ENCODE measurements at regions not wholly inside any gene's neighbourhood (a gene's known extent, or its start where the extent isn't known, plus 50 kb on each side); places are given as distances from the start of the nearest gene placed in this dataset.

DNA sequence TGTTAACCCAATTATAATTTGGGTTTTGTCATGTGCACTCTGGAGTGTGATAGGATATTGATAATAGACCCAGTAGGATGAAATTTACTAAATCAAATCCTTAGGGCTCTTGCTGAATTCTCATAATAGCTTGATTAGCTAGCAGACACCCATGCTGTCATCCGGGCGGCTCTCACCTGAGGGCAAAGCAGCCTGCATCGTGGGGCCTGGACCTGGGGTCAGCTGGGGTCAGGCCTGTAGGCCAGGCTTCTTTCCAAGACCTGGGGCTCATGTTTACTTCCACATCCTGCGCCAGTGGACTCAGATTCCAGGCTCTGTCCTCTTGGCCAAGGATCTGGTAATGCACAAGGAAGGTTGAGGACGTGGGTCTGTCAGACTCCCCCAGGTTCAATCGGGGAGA lies 486.3 kb downstream of the NPHP4 start:
- TF ChIP-seq POLR2A (IDR thresholded peaks at IDR 0.05) = no peak
- TF ChIP-seq, protein P1, sequence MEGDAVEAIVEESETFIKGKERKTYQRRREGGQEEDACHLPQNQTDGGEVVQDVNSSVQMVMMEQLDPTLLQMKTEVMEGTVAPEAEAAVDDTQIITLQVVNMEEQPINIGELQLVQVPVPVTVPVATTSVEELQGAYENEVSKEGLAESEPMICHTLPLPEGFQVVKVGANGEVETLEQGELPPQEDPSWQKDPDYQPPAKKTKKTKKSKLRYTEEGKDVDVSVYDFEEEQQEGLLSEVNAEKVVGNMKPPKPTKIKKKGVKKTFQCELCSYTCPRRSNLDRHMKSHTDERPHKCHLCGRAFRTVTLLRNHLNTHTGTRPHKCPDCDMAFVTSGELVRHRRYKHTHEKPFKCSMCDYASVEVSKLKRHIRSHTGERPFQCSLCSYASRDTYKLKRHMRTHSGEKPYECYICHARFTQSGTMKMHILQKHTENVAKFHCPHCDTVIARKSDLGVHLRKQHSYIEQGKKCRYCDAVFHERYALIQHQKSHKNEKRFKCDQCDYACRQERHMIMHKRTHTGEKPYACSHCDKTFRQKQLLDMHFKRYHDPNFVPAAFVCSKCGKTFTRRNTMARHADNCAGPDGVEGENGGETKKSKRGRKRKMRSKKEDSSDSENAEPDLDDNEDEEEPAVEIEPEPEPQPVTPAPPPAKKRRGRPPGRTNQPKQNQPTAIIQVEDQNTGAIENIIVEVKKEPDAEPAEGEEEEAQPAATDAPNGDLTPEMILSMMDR (IDR thresholded peaks at IDR 0.05) = no peak

Measured in right lobe of liver (tissue), 4 donors.